HG02763 (cell line): ENCODE measurements at regions not wholly inside any gene's neighbourhood (a gene's known extent, or its start where the extent isn't known, plus 50 kb on each side); places are given as distances from the start of the nearest gene placed in this dataset.

ENCODE experiments used
- ATAC-seq: cut with Tn5 transposase; IDR thresholded peaks from one replicate; pipeline ENCODE4 v1.9.1; 2021; ENCODE audit warnings: mild to moderate bottlenecking, moderate library complexity; ENCODE audit not compliant: unreplicated experiment

DNA sequence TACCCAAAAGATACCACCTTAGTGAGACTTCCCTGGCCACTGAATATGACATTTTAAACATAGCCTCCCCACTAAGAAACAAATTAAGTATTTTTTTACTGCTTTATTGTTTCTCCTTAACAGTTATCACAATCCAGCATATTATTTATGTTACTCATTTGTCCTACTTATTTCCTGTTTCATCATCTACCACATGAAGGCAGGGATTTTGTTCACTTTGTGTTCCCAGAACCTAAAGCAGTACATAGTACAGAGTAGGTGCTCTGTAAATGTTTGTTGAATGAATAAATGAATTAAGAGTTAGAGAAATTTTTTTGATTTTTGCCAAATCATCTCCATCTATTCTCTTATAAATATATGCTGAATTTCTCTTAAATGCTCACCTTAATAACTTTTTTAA lies 318.4 kb upstream of the GIMD1 start:
- ATAC-seq, result no peak

DNA sequence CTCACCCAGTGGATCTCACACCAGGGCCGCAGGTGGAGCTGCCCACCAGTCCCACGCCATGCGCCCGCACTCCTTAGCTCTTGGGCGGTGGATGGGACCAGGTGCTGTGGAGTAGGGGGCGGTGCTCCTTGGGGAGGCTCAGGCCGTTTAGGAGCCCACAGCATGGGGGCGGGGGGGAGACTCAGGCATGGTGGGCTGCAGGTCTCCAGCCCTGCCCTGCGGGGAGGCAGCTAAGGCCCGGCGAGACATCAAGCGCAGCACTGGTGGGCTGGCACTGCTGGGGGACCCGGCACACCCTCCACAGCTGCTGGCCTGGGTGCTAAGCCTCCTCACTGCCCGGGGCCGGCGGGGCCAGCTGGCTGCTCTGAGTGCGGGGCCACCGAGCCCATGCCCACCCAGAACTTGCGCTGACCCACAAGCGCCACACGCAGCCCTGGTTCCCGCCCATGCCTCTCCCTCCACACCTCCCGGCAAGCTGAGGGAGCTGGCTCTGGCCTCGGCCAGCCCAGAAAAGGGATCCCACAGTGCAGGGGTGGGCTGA lies 312.9 kb upstream of the GIMD1 start:
- no peak for ATAC-seq

DNA sequence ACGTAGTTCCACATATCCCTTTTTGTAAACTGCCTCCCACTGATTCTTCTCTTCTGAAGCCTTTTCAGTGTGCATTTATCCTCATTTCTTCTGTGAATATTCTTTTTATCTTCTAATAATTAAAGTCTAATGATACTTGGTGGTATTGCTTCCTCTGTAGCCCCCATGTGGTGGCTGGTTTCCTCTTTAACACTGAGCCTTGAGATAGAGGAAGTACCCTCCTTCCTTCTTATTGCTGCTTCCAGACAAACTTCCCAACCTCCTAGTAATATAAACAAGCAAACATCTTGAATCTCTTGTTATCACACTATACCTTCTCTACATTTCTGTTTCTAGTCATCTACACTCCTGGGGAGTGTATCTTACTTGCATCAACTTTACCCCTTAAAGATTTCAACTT lies 310.5 kb upstream of the GIMD1 start:
- ATAC-seq, result no peak

DNA sequence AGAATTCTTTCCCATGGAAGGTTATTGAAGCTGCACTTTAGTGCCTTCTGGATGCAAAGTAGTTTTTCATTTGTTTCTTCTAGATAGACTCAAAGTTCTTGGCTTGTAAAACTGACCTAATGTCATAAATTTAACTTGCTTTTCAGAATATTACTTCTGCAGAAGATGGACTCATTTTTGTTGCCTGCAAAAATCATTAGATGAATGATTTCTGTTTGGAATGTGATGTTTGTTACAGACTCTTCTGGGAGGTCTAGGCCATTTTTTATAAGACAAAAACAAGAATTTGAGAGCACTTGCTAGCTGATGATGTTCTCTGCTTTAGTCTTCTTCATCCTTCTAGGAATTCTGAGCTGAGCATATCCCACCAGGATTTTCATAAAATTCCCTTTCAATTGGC lies 308.6 kb upstream of the GIMD1 start:
- ATAC-seq, result no peak

DNA sequence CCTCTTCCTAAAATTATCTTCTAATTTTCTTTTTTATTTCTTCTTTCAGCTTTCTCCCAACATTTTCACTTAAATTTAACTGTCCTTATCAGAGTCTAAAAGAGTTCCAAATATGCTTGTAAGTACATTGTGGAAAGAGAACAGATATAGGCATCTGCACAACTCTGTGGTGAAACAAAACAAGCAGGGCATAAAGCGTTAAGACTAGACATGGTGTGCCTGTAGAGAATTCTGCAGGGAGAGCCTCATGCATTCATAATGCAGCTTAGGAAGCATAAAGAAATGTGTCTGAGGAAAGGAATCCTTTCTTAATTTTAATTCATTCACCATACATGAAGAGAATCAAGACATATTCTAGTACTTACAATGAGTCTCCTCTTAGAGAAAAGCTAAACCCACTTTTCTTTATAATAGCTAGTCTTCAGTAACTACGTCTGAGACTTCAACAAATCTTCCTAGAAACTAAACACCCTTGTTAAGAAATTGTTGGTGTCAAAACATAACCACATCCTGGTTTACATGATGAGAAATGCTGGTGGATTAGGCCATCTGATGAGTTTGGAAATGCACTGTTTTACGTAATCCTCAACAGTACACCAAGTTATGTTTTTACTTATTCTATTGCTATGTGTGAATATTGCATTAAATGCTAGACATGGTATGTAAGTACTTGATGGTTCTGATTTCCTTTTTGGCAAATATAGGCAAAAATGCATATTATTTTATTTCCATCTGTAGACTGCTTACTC lies 307.8 kb upstream of the GIMD1 start:
- no peak for ATAC-seq

DNA sequence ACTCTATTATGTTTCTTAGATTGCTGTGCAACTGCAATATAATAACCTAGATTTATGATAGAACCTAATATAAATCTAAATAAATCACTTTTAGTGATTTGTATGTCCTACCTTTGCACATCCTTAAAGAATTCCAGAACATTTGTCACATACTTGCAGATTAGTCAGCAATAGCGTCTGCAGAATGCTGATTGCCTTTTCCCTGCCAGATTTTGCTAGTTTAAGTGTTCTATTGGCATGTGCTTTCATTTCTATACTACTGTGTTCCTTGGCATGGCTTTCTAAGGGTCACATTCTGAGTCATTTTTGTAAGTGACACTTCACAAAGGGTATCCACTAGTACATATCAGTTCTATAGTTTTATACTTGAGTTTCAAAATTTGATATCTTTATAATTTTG lies 303.1 kb upstream of the GIMD1 start:
- ATAC-seq, result no peak

DNA sequence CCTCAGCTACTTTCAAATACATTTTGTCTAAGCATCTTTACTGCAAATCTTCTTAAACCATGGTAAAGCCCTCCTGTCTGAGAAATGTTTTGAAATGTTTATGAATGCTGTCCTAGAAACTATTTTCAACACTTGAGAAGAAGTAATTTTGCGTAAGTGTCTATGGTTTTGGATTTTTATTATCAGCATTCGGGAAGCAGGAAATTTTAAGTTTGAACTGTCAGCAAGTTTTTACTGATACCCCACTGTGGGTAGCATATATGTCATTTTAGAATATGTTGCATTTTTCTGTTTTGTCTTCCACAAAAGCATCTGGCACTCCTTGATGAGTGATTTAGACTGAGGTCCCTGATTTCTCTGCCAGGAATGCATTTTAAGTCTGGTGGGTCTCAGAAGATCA lies 302.4 kb upstream of the GIMD1 start:
- no peak for ATAC-seq

DNA sequence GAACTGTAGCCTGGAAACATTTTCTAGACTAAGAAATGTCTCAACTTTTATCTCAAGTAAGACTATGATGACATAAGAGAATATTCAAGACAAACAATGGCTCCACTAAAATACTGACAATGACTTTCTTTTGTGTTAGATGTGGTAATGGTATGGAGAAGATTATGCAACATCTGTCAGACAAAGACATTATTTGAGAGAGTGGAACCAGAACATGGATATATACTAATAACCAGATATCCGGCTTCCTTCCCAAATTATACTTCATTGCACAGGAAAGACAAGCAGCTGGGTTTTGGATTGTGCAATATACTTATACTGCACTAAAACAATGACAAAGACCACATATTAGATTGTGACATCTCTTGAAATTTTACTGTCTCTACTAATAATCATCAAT lies 290.8 kb upstream of the GIMD1 start:
- ATAC-seq, result no peak

DNA sequence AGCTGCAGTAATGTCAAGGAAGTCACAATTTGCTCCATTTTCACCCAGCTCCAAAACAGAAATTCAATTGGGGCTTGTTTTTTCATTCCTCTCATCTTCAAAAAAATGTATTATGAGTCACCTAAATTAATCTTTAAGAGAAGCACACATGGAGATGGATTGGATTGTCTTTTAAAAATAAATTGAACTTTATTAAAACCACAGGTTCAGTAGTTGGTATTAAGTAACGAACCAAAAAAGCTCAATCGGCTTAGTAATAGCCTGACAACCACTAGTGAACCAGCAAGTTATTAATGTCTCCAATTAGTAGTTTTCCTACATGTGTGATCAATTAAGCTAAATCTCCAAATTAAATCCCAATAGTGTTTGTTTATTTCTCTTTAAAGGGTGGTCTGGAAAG lies 283.5 kb upstream of the GIMD1 start:
- no peak for ATAC-seq

DNA sequence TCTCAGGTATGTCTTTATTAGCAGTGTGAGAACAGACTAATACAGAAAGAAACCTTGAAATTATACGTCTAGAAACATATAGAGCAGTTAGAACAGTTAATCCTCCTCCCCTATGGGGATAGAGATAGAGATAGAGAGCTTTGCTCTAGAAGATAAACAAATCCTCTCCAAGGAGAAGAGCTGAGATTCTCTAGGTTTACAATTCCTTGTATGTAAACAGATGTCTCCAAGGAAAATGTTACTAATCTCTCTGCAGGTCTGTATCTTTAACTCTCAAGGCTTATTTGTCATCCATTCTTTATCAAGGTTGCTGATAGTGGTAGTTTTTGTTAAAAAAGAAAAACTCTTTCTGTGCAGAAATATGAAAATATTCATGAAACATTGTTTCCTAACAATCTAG lies 282.1 kb upstream of the GIMD1 start:
- no peak for ATAC-seq

DNA sequence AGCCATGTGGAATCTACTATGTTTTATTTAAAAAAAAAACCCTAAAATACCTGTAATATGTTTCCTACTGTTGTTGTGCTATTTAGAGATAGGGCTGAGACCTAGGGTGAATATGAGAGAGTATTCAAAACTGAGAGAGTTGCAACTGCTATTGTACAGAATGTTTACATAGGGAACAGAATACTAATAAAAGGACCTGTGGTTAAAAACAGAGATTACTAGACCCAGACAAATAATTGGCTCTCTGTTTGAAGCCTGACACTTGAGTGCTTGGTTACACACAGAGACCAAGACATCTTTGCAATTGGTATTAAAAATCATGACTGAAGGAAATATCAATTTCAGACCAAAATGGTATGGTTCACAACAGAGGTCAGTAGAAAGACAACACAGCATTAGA lies 278.9 kb upstream of the GIMD1 start:
- ATAC-seq, result no peak

DNA sequence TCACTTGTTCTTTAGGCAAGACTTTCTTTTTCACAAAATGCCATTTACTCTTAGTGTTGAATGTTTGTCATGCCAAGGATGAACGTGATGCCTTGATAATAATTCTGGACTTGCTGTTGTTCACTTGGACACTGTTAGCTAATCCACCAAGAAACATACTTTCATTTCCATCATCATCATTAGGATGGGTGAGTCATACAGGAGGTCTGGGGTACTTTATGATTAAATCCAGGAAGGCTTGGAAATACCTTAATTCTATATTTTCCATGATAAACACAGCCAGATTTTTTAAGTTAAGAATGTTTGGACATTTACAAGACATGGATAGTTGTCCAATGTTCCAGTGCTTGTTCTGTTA lies 260.7 kb upstream of the GIMD1 start:
- ATAC-seq, result no peak

DNA sequence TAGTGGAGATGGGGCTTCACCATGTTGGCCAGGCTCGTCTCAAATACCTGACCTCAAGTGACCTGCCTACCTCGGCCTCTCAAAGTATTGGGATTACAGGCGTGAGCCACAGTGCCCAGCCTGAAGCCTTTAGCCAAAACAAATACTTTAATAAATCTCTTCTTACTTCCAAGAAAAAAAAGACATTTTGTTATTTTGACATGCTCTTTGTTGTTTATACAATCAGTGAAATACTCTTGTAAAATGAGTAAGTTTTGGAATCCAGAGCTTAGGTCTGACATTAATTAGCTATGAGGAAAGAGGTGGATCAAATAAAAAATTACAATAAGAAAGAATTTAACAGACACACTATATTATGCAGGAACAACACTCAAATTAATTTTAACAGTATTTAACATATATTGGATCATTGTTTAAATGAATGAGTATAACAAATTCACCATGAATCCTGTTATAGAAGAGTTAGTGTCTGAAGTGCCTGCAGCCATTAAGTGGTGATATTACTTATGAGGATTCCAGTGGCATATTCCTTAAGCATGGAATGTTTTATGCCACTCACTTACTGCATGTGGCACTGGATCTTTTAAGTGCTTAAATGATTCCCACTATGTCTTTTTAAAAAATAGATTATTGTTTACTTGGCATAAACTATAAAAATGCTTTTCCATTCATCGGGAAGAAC lies 260.1 kb upstream of the GIMD1 start:
- ATAC-seq, result no peak

DNA sequence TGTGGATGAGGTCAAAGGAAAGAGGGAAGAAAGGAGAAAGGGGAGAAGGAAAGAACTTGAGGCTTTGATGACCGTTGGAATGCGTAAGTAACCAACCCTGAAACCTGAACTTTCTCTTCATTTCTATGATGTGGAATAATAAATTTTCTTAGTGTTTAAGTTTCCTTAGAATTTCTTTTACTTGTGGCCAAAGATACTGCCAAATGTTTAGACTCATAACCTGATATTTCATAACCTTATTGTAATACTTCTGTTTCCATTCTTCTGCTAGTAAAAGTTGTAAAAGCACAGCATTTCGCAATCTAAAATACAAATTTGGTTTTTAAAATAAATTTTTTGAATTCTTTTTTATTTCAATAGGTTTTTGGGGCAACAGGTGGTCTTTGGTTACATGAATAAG lies 258.5 kb upstream of the GIMD1 start:
- ATAC-seq, result no peak

DNA sequence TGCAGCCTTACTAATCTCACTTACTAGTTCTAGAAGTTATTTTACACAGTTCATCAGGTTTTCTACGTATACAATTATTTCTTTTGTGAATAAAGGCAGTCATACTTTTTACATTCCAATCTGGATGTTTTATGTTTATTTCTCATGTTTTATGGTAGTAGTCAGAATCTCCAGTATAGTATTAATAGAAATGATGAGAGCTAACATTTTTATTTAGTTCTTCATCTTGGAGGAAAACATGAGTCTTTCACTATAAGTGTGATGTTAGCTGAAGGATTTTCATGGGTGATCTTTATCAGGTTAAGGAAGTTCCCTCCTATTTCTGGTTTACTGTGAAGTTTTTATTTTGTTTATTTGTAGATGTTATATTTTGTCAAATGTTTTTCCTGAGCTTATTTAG lies 256.1 kb upstream of the GIMD1 start:
- no peak for ATAC-seq

DNA sequence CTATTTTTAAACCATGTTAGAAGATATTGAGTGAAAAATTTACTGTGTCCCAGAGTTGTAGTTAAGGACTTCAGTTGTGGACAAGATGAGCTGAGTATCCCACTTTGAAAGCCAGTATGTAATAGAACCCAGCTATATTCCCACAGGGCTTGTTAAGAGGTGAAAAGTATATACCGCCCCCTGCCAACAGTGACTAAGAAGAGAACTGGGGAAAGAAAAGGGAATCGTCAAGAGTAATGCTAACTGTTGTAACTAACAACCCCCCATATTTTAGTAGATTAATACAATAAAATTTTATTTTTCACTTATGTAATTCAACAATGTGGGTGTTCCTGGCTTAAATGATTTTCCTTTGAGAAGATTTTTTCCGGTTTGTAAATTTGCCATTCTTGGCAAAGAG lies 250.4 kb upstream of the GIMD1 start:
- no peak for ATAC-seq

DNA sequence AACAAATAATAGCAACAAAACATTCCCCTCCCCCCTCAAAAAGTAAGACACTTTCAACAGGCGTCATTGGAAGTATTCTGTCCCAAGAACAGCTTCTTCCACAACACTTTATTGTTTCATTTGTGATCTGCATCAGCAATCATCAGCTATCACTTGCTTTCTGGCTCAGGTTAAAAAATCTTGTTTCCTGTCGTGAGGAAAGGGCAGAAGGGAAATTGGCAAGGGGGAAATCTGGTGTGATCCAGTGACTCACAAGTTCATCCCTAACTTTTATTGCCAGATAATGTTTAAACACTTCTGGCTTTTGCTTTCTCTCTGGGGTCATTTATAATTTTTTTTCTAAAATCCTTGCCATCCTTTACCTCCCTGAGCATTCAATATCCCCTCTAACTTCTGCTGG lies 247.4 kb upstream of the GIMD1 start:
- no peak for ATAC-seq

DNA sequence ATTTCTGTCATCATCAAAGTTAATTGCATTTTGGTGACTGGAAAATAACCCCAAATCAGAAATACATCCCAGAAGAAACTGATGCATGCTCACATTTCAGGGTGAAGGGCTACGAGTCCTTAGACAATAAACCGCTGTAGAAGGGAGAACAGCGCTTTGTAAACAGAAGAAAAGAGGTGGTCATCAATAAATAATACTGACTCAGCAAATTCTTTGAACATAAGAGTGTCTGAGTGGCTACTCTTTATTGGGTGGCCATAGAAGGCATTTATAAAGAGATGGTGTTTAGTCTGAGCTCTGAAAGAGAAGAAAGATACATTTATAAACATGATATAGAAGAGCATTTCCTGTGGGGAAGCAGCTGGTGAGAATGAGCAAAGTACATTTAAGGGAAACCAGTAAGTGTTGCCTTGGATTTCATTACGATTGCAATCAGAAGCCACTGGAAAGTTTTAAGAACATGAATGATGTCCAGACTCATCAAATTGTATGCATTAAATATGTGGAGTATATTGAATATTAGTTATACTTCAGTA lies 246.9 kb upstream of the GIMD1 start:
- ATAC-seq, result no peak

DNA sequence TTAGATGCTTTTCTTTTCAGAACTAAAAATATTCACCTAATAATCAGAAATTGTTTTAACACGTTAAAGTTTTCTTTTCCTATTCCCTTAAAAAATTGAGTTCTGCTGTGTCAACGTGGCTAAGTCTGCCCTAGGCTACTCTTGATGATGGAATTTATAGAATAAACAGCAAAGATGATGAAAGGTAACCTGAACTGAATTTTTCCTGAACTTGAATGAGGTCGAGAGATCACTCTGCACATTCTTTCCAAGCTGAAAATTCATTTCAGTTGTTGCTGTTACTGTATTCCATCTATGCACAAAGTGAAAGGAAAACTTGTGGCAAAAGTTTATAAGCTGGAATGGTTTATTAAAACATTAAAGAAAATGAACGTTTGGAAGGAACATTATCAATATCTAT lies 245.9 kb upstream of the GIMD1 start:
- no peak for ATAC-seq

DNA sequence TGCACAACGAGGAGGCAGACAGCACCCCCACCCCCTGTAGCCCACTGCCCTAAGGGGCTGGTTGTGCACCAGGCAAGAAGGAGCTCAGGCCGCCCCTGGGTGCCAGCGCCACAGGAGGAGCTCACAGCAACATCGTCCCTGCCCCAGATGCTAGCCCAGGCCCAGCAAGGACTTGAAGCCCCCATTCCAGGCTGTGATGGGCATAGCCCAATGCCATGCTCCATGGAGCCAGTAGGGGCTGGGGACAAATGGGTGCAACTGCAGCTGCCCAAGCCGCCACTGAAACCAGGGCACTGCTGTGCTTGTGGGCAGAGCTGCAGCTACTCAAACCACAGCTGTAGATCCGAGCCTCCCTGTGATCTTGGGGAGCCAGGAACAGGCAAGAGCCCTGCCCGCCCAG lies 241.3 kb upstream of the GIMD1 start:
- ATAC-seq, result no peak

DNA sequence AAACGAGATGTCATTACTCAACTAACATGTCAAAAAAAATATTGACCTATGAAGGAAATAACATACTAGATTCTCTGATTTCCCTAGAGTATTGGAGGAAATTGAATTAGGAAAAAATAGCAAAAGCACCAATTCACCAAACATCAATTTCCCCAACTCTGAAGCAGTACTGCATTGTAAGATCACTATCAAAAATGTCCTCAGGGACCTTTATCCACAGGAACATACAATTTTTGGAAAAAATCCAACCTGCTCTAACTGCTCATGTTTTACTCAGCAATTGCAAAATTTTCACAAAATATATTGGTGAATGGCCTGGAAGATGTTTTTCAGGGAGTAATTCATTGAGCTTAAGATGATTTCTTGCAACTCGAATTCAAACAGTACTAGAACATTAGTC lies 239.0 kb upstream of the GIMD1 start:
- ATAC-seq, result no peak

DNA sequence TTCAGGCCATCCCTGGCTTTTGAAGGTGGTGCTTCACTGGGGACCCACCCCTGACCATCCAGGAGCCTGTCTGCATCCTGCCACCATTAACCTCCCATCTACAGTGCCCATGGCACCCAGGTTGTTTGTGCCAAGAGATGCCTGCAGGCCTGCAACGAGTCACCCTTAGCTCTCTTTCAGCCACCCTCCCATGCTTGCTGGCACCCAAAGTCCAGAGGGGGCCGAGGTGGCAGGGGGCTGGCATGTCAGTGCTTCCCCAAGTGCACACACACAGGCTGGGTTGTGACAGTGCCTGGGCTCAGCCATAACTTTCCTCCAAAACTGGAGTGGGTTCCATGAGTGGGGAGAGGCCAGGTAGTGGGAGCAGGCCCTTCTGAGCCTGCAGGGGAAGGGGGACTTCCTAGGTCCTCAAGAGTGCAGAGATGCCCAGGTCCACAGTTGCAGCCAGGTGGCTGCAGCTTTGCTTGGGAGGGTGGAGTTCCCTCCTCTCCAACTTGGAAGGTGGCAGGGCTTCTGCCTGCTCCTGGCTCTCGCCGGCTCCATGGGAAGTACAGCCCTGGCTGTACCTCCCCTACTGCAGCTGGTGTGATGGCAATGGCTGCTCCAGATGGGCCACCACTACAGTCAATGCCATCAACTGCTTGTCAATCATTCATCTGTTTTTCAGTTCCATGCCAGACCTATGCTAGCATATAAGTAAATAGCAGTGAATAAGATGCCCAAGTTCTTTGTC lies 235.9 kb upstream of the GIMD1 start:
- ATAC-seq, result no peak
